HepG2 (cell line): ENCODE measurements at regions not wholly inside any gene's neighbourhood (a gene's known extent, or its start where the extent isn't known, plus 50 kb on each side); places are given as distances from the start of the nearest gene placed in this dataset.

Source experiments
- ATAC-seq: fragments of 200-7000 bp; cut with Tn5 transposase; 3 replicates; pipeline ENCODE4 v1.9.1; 2020; ENCODE audit warnings: mild to moderate bottlenecking, moderate library complexity
- BruUV-seq: library from RNA; stranded (reverse); fragments of 400-500 nt; replicated peaks from 2 replicates; lab custom pipeline; 2021; lab: Mats Ljungman, UMichigan
- CTCF ChIA-PET: fragments of 300-600 bp; formaldehyde crosslinking; extraction: SDS; loops from one replicate; lab custom pipeline; 2021; ENCODE audit warnings: low total read pairs, inconsistent platforms, low intra/inter-chr PET ratio; lab: Yijun Ruan, JAX
- POLR2A ChIA-PET: fragments of 350-600 bp; sonication (Branson Sonifier 250); formaldehyde crosslinking; loops from one replicate; lab custom pipeline; 2020; ENCODE audit warnings: antibody characterized with exemption, inconsistent platforms; lab: Yijun Ruan, JAX
- DNase-seq: peaks from one replicate; pipeline ENCODE4 v3.0.0-alpha.2; 2015; ENCODE audit warnings: low spot score
- FAIRE-seq: peaks from 3 replicates; lab custom pipeline; 2011; peaks lifted over from hg19 to GRCh38; lab: Jason Lieb, UNC
- H2AFZ ChIP-seq: one replicate; pipeline ENCODE4 v1.6.1; 2011; ENCODE audit warnings: low read length, inconsistent platforms
- H3K27ac ChIP-seq: fragments of 300-600 bp; 3 replicates; pipeline ENCODE4 v1.8.0; 2011; ENCODE audit warnings: mixed run types, mild to moderate bottlenecking, mixed read lengths, low read length, inconsistent platforms; ENCODE audit not compliant: insufficient read depth; ENCODE audit errors: extremely low read length
- H3K27me3 ChIP-seq, 2 experiments: fragments of 200-600 bp in 1 of 2; 2 replicates in 1 of 2; 3 replicates in 1 of 2; pipeline versions ENCODE4 v1.6.0 to v1.8.0; 2011; ENCODE audit warnings: low read length in 2 of 2, mild to moderate bottlenecking in 2 of 2, moderate library complexity in 2 of 2, inconsistent platforms in 1 of 2; ENCODE audit not compliant: insufficient read depth in 2 of 2, control insufficient read depth in 1 of 2
- H3K36me3 ChIP-seq, 2 experiments: fragments of 200-600 bp in 1 of 2; replicated peaks in 1 of 2; 2 replicates in 1 of 2; 3 replicates in 1 of 2; pipeline versions ENCODE4 v1.5.1 to v1.8.0; 2011; ENCODE audit warnings: low read length in 2 of 2, inconsistent platforms in 1 of 2; ENCODE audit not compliant: insufficient read depth in 2 of 2, control insufficient read depth in 1 of 2
- H3K4me1 ChIP-seq: 2 replicates; pipeline ENCODE4 v1.5.1; 2012; ENCODE audit warnings: low read length, inconsistent platforms; ENCODE audit not compliant: insufficient read depth
- H3K4me2 ChIP-seq: 2 replicates; pipeline ENCODE4 v1.6.0; 2011; ENCODE audit warnings: low read depth, low read length, inconsistent platforms
- H3K4me3 ChIP-seq, 3 experiments: fragments of 200-600 bp in 1 of 3; sonication (generic), shearing (Covaris generic) in 1 of 3; replicated peaks in 1 of 3; 2 replicates each; pipeline ENCODE4 v1.5.1; 2011 to 2016; ENCODE audit warnings: low read length in 3 of 3, inconsistent platforms in 2 of 3, low read depth in 2 of 3, mild to moderate bottlenecking in 2 of 3, control low read depth in 1 of 3, mixed read lengths in 1 of 3; ENCODE audit not compliant: insufficient read depth in 1 of 3
- H3K79me2 ChIP-seq: one replicate; pipeline ENCODE4 v1.6.1; 2011; ENCODE audit warnings: low read length, inconsistent platforms; ENCODE audit not compliant: insufficient read depth
- H3K9ac ChIP-seq: 2 replicates; pipeline ENCODE4 v1.6.0; 2011; ENCODE audit warnings: mild to moderate bottlenecking, low read depth, low read length, inconsistent platforms; ENCODE audit not compliant: insufficient read depth
- H3K9me3 ChIP-seq: 2 replicates; pipeline ENCODE4 v1.5.1; 2012; ENCODE audit warnings: mild to moderate bottlenecking, low read length
- H4K20me1 ChIP-seq: 2 replicates; pipeline ENCODE4 v1.6.0; 2011; ENCODE audit warnings: inconsistent platforms, mild to moderate bottlenecking, low read length, moderate library complexity; ENCODE audit not compliant: insufficient read depth
- ARID5B ChIP-seq: IDR thresholded peaks from 2 replicates; pipeline ENCODE4 v1.4.0; 2020; ENCODE audit warnings: mild to moderate bottlenecking, missing genetic modification reagents
- CBX1 ChIP-seq: IDR thresholded peaks from one replicate; pipeline ENCODE4 v1.6.1; 2016; ENCODE audit warnings: antibody characterized with exemption, low read depth
- ELF3 ChIP-seq: IDR thresholded peaks from 2 replicates; pipeline ENCODE4 v1.6.1; 2016; ENCODE audit warnings: missing genetic modification reagents, missing compliant biosample characterization
- GPBP1L1 ChIP-seq: sonication (generic); formaldehyde crosslinking; IDR thresholded peaks from 2 replicates; pipeline ENCODE4 v1.5.0; 2020; ENCODE audit warnings: mild to moderate bottlenecking, missing genetic modification reagents
- IRF1 ChIP-seq: sonication (generic); formaldehyde crosslinking; IDR thresholded peaks from 2 replicates; pipeline ENCODE4 v1.4.0; 2020; ENCODE audit warnings: low read depth, mild to moderate bottlenecking, missing genetic modification reagents
- KLF16 ChIP-seq, 2 experiments: sonication (generic) in 1 of 2; formaldehyde crosslinking in 1 of 2; IDR thresholded peaks; 2 replicates each; pipeline versions ENCODE4 v1.6.1 to v1.8.0; 2016 to 2023; ENCODE audit warnings: missing genetic modification reagents in 2 of 2, missing compliant biosample characterization in 1 of 2
- KMT2B ChIP-seq: IDR thresholded peaks from 2 replicates; pipeline ENCODE4 v1.6.1; 2016; ENCODE audit warnings: missing genetic modification reagents, missing compliant biosample characterization
- LBX2 ChIP-seq: sonication (generic); formaldehyde crosslinking; IDR thresholded peaks from 2 replicates; pipeline ENCODE4 v1.5.0; 2020; ENCODE audit warnings: missing genetic modification reagents, mild to moderate bottlenecking, borderline replicate concordance
- ONECUT2 ChIP-seq: sonication (generic); formaldehyde crosslinking; IDR thresholded peaks from 2 replicates; pipeline ENCODE4 v1.4.0; 2020; ENCODE audit warnings: missing genetic modification reagents
- SALL1 ChIP-seq: sonication (generic); formaldehyde crosslinking; IDR thresholded peaks from 2 replicates; pipeline ENCODE4 v1.8.0; 2022; ENCODE audit warnings: mild to moderate bottlenecking, missing genetic modification reagents
- SUZ12 ChIP-seq: fragments of 150-350 bp; IDR thresholded peaks from 2 replicates; pipeline ENCODE4 v1.6.1; 2014; ENCODE audit warnings: low read depth, low read length
- ZNF264 ChIP-seq: sonication (generic); formaldehyde crosslinking; IDR thresholded peaks from 2 replicates; pipeline ENCODE4 v1.4.0; 2020; ENCODE audit warnings: missing genetic modification reagents
- ZNF274 ChIP-seq: sonication (generic); formaldehyde crosslinking; IDR thresholded peaks from 2 replicates; pipeline ENCODE4 v1.5.1; 2020; ENCODE audit warnings: mild to moderate bottlenecking, missing genetic modification reagents
- ZNF296 ChIP-seq: sonication (generic); formaldehyde crosslinking; conservative IDR thresholded peaks from 2 replicates; pipeline ENCODE4 v1.5.0; 2020; ENCODE audit warnings: mild to moderate bottlenecking, missing genetic modification reagents
- ZNF619 ChIP-seq: sonication (generic); formaldehyde crosslinking; IDR thresholded peaks from 2 replicates; pipeline ENCODE4 v1.4.0; 2020; ENCODE audit warnings: mild to moderate bottlenecking, missing genetic modification reagents
- ZNF788 ChIP-seq: sonication (generic); formaldehyde crosslinking; IDR thresholded peaks from 2 replicates; pipeline ENCODE4 v1.5.0; 2020; ENCODE audit warnings: mild to moderate bottlenecking, missing genetic modification reagents, borderline replicate concordance
- WGBS: methylation state at CpG from one replicate; pipeline ENCODE4 v1.1.6; 2017; ENCODE audit warnings: low lambda C conversion rate; 5-methylcytosine and 5-hydroxymethylcytosine counted together
- in situ Hi-C: cut with HindIII; loops from 2 replicates; pipeline ENCODE4 v1.10.0; 2017; ENCODE audit warnings: low pct_unique_long_range_greater_than_20kb; ENCODE audit not compliant: extremely low pct_ligation_motif_present
- intact Hi-C: fragments of 100-400 bp; cut with micrococcal nuclease; formaldehyde crosslinking; loops from one replicate; pipeline ENCODE4 v1.10.0; 2022; ENCODE audit not compliant: unreplicated experiment

GRCh38 chr1:173415905-173416450 lies 61.2 kb upstream of the PRDX6 start:
- 94% methylated on average over 3 of the region's 5 CpGs for WGBS
- ChIA-PET CTCF (no interaction called here), POLR2A (no interaction called here)
- Histone ChIP-seq H3K4me2 (no peak overlapping the region), H3K79me2 (no peaks in the 10 kb centered on the region), H2AFZ (no peak overlapping the region), H3K9ac (no peak overlapping the region), H3K27me3 (no peaks in the 10 kb centered on the region), H3K9me3 (no peaks in the 10 kb centered on the region), H3K27ac (no peak overlapping the region), H3K36me3 (peaks cover 5 to 14% of the 10 kb centered on the region in 2 experiments; a peak in 4 of 5 replicates), H3K4me1 (no peaks in the 10 kb centered on the region), H4K20me1 (no peaks in the 10 kb centered on the region), H3K4me3 (no peak overlapping the region)
- FAIRE-seq (no peak), ATAC-seq (no peak), DNase-seq (no peak)
- TF ChIP-seq LBX2 (no peak), KLF16 (CRISPR knock-in tag; IDR thresholded peaks at IDR 0.05) (no peak), IRF1 (CRISPR knock-in tag) (no peak), ZNF264 (no peak), ZNF274 (CRISPR knock-in tag) (no peak), ZNF619 (CRISPR knock-in tag) (no peak), KMT2B (no peak), CBX1 (no peak), SALL1 (no peak), GPBP1L1 (no peak), ZNF788 (CRISPR knock-in tag) (no peak), ARID5B (CRISPR knock-in tag) (no peak), ELF3 (CRISPR knock-in tag) (no peak), SUZ12 (no peak), ZNF296 (no peak), ONECUT2 (CRISPR knock-in tag) (no peak)
- BruUV-seq = no TSS peak
- intact Hi-C loops = no loop called here
- in situ Hi-C loops = loop anchor here (10.0 kb wide), 1 partner anchor 671 kb away; no protein-coding TSS in a partner anchor
